Upper lobe of right lung (tissue), 1 donor: ENCODE measurements at regions not wholly inside any gene's neighbourhood (a gene's known extent, or its start where the extent isn't known, plus 50 kb on each side); places are given as distances from the start of the nearest gene placed in this dataset.

Experiments
- ATAC-seq: fragments of 200-7000 bp; cut with Tn5 transposase; one replicate; pipeline ENCODE4 v1.9.1; 2020; ENCODE audit warnings: mild to moderate bottlenecking, moderate library complexity
- DNase-seq: peaks from one replicate; pipeline ENCODE4 v3.0.0-alpha.2; 2020
- H3K27ac ChIP-seq: fragments of 200-600 bp; one replicate; pipeline ENCODE4 v1.8.0; 2022
- H3K27me3 ChIP-seq: fragments of 200-600 bp; one replicate; pipeline ENCODE4 v1.8.0; 2022; ENCODE audit warnings: mild to moderate bottlenecking
- H3K36me3 ChIP-seq: fragments of 200-600 bp; one replicate; pipeline ENCODE4 v1.8.0; 2022
- H3K4me1 ChIP-seq: fragments of 200-600 bp; one replicate; pipeline ENCODE4 v1.8.0; 2022
- H3K4me3 ChIP-seq: fragments of 200-600 bp; one replicate; pipeline ENCODE4 v1.8.0; 2022; ENCODE audit warnings: mild to moderate bottlenecking
- H3K9me3 ChIP-seq: fragments of 200-600 bp; one replicate; pipeline ENCODE4 v1.8.0; 2022
- CTCF ChIP-seq: fragments of 200-600 bp; IDR thresholded peaks from one replicate; pipeline ENCODE4 v1.8.0; 2022; ENCODE audit warnings: antibody characterized with exemption
- intact Hi-C: fragments of 100-400 bp; cut with DNase I; formaldehyde crosslinking; loops from one replicate; pipeline ENCODE4 v1.11.0; 2022
- donor health status: DM: no; HTN: yes; CAD: no; lungs with severe emphysema.

GRCh38 chr11:106278391-106278790, 200.9 kb downstream of the AASDHPPT start:
- no peak for DNase-seq
- ATAC-seq = no peak
- H3K27me3 ChIP-seq = no peaks in the 10 kb centered on the region
- no peak overlapping the region for H3K4me3 ChIP-seq
- TF ChIP-seq CTCF = no peak
- H3K9me3 ChIP-seq = no peaks in the 10 kb centered on the region
- no peaks in the 10 kb centered on the region for H3K36me3 ChIP-seq
- H3K27ac ChIP-seq = no peak overlapping the region
- no peaks in the 10 kb centered on the region for H3K4me1 ChIP-seq
- intact Hi-C loops = no loop called here

GRCh38 chr11:106280036-106280435, 202.6 kb downstream of the AASDHPPT start:
- Histone ChIP-seq H3K27ac (no peak overlapping the region), H3K9me3 (no peaks in the 10 kb centered on the region), H3K27me3 (no peaks in the 10 kb centered on the region), H3K36me3 (no peaks in the 10 kb centered on the region), H3K4me3 (no peak overlapping the region), H3K4me1 (no peaks in the 10 kb centered on the region)
- no peak for ATAC-seq
- intact Hi-C loops = no loop called here
- TF ChIP-seq CTCF = no peak
- no peak for DNase-seq

GRCh38 chr11:106281455-106282173, 204.2 kb downstream of the AASDHPPT start:
- no peak for ATAC-seq
- Histone ChIP-seq H3K27me3 (no peaks in the 10 kb centered on the region), H3K36me3 (no peaks in the 10 kb centered on the region), H3K27ac (no peak overlapping the region), H3K9me3 (no peaks in the 10 kb centered on the region), H3K4me1 (no peaks in the 10 kb centered on the region), H3K4me3 (no peak overlapping the region)
- intact Hi-C loops = no loop called here
- TF ChIP-seq CTCF = no peak
- no peak for DNase-seq

DNA sequence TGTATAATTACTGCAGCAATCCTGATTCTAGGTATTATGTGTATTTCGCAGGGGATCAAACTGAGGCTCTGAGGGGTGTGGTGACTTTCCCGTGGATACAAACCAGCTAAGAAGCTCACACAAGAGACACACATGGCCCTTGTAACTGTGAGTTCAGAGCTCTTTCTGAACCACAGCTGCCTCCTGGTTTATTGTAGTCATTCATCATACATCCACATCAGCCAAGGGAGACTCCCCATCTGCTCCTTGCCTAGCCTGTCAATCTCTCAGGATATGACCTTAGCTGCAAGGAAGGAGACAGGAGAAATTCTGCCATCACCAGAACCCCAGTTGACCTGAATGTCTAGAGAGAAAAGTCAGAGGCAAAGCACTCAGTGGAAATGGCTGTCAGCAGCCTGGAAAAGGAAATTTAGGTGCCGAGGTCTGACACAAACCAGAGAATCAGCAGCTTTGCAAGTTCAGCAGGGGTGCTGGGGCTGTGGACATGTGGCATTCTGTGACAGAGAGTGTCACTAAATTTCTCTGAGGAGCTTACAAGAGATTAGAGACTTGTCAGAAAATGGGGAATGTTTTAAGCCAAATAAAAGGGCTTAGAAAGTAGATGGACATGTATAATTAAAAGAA, 209.5 kb downstream of the AASDHPPT start:
- intact Hi-C loops = no loop called here

GRCh38 chr11:106288057-106288456, 210.6 kb downstream of the AASDHPPT start:
- Histone ChIP-seq H3K27ac (no peak overlapping the region), H3K4me3 (no peak overlapping the region), H3K27me3 (no peaks in the 10 kb centered on the region), H3K4me1 (no peaks in the 10 kb centered on the region), H3K9me3 (no peaks in the 10 kb centered on the region), H3K36me3 (no peaks in the 10 kb centered on the region)
- intact Hi-C loops = no loop called here
- ATAC-seq (no peak), DNase-seq (no peak)
- TF ChIP-seq CTCF = no peak

More for the DNA sequence above, 209.5 kb downstream of the AASDHPPT start:
- Histone ChIP-seq H3K27ac (no peak overlapping the region), H3K9me3 (no peaks in the 10 kb centered on the region), H3K36me3 (no peaks in the 10 kb centered on the region), H3K27me3 (no peaks in the 10 kb centered on the region), H3K4me1 (no peaks in the 10 kb centered on the region), H3K4me3 (no peak overlapping the region)
- no peak for TF ChIP-seq CTCF
- DNase-seq (no peak), ATAC-seq (no peak)
